ENCODE measurements at regions not wholly inside any gene's neighbourhood (a gene's known extent, or its start where the extent isn't known, plus 50 kb on each side); places are given as distances from the start of the nearest gene placed in this dataset.

DNA sequence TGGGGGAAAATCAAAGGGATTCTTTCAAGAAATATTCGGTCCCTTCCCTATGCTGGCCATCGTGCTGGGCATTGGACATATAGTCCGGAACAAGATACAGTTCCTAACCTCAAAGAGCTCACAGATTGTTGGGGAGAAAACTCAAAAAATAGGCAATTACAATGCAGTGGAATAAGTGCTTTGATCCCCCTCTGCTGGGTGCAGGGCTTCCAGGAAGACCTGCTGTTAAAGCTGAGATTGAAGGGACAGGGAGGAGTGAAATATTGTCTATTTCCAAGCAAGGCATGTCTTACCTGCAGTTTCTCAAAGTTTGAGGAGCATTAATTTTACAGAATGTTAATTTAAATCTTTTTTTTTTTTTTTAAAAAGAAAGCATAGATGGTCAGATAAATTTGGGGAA lies 75.1 kb upstream of the SESN3 start:
- H3K27me3 ChIP-seq (replicated peaks; ENCODE audit: control insufficient read depth, insufficient read depth, low read length): no peaks in the 10 kb centered on the region; the same call in 1 of the 2 replicates
- no peak for DNase-seq (ENCODE audit: extremely low read depth, insufficient read length)
- H3K4me3 ChIP-seq (replicated peaks; ENCODE audit: low read depth, low read length): no peak overlapping the region
- H3K36me3 ChIP-seq (ENCODE audit: control insufficient read depth, insufficient read depth, low read length): no peaks in the 10 kb centered on the region
- TF ChIP-seq, protein P1, sequence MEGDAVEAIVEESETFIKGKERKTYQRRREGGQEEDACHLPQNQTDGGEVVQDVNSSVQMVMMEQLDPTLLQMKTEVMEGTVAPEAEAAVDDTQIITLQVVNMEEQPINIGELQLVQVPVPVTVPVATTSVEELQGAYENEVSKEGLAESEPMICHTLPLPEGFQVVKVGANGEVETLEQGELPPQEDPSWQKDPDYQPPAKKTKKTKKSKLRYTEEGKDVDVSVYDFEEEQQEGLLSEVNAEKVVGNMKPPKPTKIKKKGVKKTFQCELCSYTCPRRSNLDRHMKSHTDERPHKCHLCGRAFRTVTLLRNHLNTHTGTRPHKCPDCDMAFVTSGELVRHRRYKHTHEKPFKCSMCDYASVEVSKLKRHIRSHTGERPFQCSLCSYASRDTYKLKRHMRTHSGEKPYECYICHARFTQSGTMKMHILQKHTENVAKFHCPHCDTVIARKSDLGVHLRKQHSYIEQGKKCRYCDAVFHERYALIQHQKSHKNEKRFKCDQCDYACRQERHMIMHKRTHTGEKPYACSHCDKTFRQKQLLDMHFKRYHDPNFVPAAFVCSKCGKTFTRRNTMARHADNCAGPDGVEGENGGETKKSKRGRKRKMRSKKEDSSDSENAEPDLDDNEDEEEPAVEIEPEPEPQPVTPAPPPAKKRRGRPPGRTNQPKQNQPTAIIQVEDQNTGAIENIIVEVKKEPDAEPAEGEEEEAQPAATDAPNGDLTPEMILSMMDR (IDR thresholded peaks at IDR 0.05; ENCODE audit: insufficient read depth, low read length, poor library complexity, severe bottlenecking): no peak

DNA sequence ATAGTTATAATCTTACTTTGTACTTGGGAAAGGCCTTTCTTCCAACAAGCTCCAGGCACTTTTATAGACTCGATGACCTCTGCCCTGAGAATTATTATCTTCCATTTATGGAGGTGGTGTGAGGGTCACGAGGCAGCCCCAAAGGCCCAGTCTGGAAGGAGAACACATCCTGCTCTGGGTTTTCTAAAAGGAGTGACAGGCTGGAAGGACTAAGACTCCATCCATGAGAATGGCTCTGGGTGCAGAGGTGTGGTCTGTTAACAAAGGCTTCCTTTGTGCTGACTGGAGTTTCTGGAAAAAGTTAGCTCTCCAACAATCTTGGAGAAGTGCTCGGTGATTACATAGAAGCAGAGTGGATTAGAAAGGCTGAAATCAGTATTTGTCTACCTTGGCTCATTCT lies 74.7 kb upstream of the SESN3 start:
- TF ChIP-seq, protein P1 (IDR thresholded peaks at IDR 0.05; ENCODE audit: insufficient read depth, low read length, poor library complexity, severe bottlenecking): no peak
- Histone ChIP-seq H3K27me3 (replicated peaks; ENCODE audit: control insufficient read depth, insufficient read depth, low read length) (no peaks in the 10 kb centered on the region; the same call in 1 of the 2 replicates), H3K4me3 (replicated peaks; ENCODE audit: low read depth, low read length) (no peak overlapping the region), H3K36me3 (ENCODE audit: control insufficient read depth, insufficient read depth, low read length) (no peaks in the 10 kb centered on the region)
- no peak for DNase-seq (ENCODE audit: extremely low read depth, insufficient read length)

DNA sequence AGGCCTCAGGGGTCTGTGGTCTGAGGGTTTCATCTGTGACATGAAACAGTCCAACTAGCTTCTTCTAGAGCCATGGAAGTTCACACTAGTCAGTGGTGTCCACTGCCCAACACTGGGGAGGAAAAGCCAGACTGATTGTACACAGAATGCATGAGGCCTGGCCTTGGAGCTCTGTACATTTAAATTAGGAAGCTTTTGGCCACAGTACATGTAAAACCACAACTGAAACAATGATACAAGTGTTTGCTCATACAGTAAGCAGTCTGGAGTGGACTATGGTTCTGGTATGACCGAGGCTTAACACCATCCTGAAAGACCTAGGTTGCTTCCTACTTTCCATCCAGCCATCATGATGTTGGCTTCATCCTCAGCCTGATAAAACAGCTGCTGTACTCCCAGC lies 73.8 kb upstream of the SESN3 start:
- TF ChIP-seq, protein P1 (IDR thresholded peaks at IDR 0.05; ENCODE audit: insufficient read depth, low read length, poor library complexity, severe bottlenecking): no peak

DNA sequence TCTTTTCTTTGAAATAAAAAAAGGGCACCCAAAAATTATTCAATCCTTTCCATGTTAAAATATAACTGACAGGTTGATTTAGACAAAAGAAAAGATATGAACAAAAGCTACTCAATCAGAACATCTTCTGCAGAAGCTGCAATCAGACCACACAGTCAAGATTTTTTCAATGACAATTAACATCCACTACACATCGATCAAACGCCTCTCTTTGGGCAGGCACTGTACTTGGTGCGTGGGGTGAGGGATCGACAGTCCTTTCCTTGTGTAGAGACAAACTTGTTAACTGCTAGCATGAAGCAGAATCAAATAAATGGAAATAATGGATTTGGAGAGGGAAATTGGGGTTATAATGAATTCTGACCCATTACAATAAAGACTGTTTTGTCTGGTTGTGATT lies 71.2 kb upstream of the SESN3 start:
- no peaks in the 10 kb centered on the region for H3K36me3 ChIP-seq (ENCODE audit: control insufficient read depth, insufficient read depth, low read length)
- no peaks in the 10 kb centered on the region; the same call in 1 of the 2 replicates for H3K27me3 ChIP-seq (replicated peaks; ENCODE audit: control insufficient read depth, insufficient read depth, low read length)
- H3K4me3 ChIP-seq (replicated peaks; ENCODE audit: low read depth, low read length): no peak overlapping the region
- DNase-seq (ENCODE audit: extremely low read depth, insufficient read length): no peak
- TF ChIP-seq, protein P1 (IDR thresholded peaks at IDR 0.05; ENCODE audit: insufficient read depth, low read length, poor library complexity, severe bottlenecking): no peak

More for the DNA sequence above, 73.8 kb upstream of the SESN3 start:
- H3K27me3 ChIP-seq (replicated peaks; ENCODE audit: control insufficient read depth, insufficient read depth, low read length): no peaks in the 10 kb centered on the region; the same call in 1 of the 2 replicates
- no peaks in the 10 kb centered on the region for H3K36me3 ChIP-seq (ENCODE audit: control insufficient read depth, insufficient read depth, low read length)
- no peak for DNase-seq (ENCODE audit: extremely low read depth, insufficient read length)
- no peak overlapping the region for H3K4me3 ChIP-seq (replicated peaks; ENCODE audit: low read depth, low read length)

DNA sequence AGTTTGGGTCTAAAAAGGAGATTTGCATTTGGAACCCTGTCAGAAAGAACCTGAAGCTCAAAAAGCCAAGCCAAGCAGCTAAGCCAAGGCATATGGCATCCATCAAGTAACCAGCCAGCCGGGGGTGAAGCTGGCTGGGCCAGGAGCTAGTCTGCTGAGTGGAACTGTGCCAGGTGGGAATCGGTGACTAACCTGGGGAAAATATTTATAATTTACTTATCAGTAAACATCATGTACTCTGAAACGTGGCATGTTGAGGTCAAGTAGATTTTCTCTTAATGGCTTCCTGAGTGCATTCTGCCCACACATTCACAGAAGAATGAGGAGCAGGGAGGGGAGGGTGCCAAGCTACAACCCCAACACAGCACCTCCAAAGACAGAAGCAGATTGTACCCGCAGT lies 70.5 kb upstream of the SESN3 start:
- Histone ChIP-seq H3K4me3 (replicated peaks; ENCODE audit: low read depth, low read length) (no peak overlapping the region), H3K36me3 (ENCODE audit: control insufficient read depth, insufficient read depth, low read length) (no peaks in the 10 kb centered on the region), H3K27me3 (replicated peaks; ENCODE audit: control insufficient read depth, insufficient read depth, low read length) (no peaks in the 10 kb centered on the region; the same call in 1 of the 2 replicates)
- TF ChIP-seq, protein P1 (IDR thresholded peaks at IDR 0.05; ENCODE audit: insufficient read depth, low read length, poor library complexity, severe bottlenecking): no peak
- DNase-seq (ENCODE audit: extremely low read depth, insufficient read length): no peak

DNA sequence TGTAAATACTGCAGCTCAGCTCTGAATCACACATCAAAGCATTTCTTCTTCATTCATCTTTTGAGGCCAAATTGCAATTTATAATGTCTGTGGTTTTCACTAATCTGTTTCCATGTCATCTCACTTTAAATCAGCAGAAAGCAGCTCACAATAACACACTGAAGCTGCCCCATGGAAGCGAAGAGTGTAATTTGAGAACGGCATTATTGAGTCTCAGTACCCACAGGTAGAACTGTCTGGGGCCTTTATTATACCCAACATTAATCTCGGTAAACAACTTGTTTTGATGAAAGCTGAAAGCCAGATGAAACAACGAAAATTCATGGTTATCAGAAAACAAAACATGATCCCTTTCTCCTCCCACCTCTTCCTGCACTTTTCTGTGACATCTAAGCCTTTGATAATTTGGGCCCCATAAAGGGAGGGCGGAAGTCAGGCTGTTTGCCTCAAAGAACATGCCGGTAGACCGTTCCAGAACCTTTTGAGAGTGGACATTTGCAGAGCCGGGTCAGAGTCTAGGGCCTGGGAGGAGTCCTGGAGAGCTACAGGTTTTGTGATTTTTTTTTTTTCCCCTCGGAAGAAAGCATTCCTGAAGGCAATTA lies 68.2 kb upstream of the SESN3 start:
- TF ChIP-seq, protein P1 (IDR thresholded peaks at IDR 0.05; ENCODE audit: insufficient read depth, low read length, poor library complexity, severe bottlenecking): no peak
- H3K27me3 ChIP-seq (replicated peaks; ENCODE audit: control insufficient read depth, insufficient read depth, low read length): no peaks in the 10 kb centered on the region; the same call in 1 of the 2 replicates
- H3K4me3 ChIP-seq (replicated peaks; ENCODE audit: low read depth, low read length): no peak overlapping the region
- H3K36me3 ChIP-seq (ENCODE audit: control insufficient read depth, insufficient read depth, low read length): no peaks in the 10 kb centered on the region
- no peak for DNase-seq (ENCODE audit: extremely low read depth, insufficient read length)

Data from GM06990 (cell line).